ENCODE measurements at regions not wholly inside any gene's neighbourhood (a gene's known extent, or its start where the extent isn't known, plus 50 kb on each side); places are given as distances from the start of the nearest gene placed in this dataset.

DNA sequence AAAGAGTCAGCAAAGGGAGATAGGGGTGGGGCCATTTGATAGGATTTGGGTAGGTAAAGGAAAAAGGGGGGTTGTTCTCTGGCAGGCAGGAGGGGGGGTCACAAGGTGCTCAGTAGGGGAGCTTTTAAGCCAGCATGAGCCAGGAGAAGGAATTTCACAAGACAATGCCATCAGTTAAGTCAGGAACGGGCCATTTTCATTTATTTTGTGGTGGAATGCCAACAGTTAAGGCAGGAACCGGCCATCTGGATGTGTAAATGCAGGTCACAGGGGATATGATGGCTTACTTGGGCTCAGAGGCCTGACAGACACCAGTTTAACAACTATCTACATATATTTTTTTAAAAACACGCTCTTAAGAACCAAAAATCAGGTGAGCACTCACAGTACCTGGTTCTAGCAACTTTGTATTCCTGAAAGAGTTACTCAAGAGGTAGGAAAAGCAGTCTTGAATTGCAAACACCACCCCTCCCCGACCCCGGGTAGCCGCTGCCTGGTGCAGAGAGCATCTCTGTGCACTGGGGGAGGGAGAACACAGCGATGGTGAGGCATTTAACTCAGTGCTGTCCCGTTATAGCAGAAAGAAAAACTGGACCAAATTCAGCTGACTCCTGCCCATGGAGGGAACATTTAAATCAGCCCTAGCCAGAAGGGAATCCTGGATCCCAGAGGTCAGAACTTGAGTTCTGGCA lies 414.5 kb upstream of the KLHL29 start:
- TF ChIP-seq, protein P1, sequence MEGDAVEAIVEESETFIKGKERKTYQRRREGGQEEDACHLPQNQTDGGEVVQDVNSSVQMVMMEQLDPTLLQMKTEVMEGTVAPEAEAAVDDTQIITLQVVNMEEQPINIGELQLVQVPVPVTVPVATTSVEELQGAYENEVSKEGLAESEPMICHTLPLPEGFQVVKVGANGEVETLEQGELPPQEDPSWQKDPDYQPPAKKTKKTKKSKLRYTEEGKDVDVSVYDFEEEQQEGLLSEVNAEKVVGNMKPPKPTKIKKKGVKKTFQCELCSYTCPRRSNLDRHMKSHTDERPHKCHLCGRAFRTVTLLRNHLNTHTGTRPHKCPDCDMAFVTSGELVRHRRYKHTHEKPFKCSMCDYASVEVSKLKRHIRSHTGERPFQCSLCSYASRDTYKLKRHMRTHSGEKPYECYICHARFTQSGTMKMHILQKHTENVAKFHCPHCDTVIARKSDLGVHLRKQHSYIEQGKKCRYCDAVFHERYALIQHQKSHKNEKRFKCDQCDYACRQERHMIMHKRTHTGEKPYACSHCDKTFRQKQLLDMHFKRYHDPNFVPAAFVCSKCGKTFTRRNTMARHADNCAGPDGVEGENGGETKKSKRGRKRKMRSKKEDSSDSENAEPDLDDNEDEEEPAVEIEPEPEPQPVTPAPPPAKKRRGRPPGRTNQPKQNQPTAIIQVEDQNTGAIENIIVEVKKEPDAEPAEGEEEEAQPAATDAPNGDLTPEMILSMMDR (IDR thresholded peaks at IDR 0.05), result no peak
- TF ChIP-seq EZH2 (IDR thresholded peaks at IDR 0.05) (no peak), EZH2phosphoT487 (IDR thresholded peaks at IDR 0.05) (no peak)
